Stomach (tissue), 4 donors: ENCODE measurements at regions not wholly inside any gene's neighbourhood (a gene's known extent, or its start where the extent isn't known, plus 50 kb on each side); places are given as distances from the start of the nearest gene placed in this dataset.

Source experiments
- EP300 ChIP-seq: sonication (generic); formaldehyde crosslinking; IDR thresholded peaks from one replicate; pipeline ENCODE4 v1.6.1; 2017; ENCODE audit warnings: antibody characterized with exemption
- POLR2A ChIP-seq, 4 donors: fragments of 450-650 bp; IDR thresholded peaks; one replicate each; pipeline ENCODE4 v1.6.1; 2016; ENCODE audit warnings: antibody characterized with exemption in 4 of 4, control low read depth in 2 of 4, mild to moderate bottlenecking in 1 of 4, moderate library complexity in 1 of 4
- TF ChIP-seq, protein P1 (sequence below), 7 experiments: fragments of 450-650 bp in 4 of 7; fragments of 200-600 bp in 3 of 7; sonication (generic) in 3 of 7; IDR thresholded peaks; one replicate each; pipeline ENCODE4 v1.5.1; 2016 to 2019; ENCODE audit warnings: antibody characterized with exemption in 7 of 7, control low read depth in 2 of 7, mild to moderate bottlenecking in 1 of 7

DNA sequence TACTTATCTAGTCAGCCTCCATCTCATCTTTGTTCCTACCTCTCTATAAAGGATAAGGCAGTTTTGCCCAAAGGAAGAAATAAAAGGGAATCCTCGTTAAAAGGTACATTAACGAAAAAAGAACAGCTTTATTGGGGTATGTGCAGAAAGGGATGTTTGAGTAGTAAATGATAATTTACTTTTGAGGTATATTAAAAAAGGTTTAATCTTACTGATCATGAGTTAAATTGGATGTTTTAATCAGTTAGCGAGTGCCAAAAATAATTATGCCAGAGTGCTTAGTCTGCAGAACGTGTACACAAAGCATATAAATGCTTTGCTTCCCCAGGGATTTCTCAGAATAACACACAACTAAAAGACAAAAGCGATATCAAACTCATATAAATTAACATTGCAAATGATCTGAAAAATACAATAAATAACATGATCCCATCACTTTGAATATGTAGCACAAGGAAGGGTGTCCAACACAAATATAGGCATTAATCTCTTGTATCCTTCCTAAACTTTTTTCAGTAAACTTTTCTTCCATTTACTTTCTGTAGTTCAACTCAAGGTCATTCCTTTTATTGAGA, 865.0 kb downstream of the NR2F1-AS1 start:
- TF ChIP-seq POLR2A (IDR thresholded peaks at IDR 0.05) (no peak), EP300 (no peak)
- TF ChIP-seq, protein P1, sequence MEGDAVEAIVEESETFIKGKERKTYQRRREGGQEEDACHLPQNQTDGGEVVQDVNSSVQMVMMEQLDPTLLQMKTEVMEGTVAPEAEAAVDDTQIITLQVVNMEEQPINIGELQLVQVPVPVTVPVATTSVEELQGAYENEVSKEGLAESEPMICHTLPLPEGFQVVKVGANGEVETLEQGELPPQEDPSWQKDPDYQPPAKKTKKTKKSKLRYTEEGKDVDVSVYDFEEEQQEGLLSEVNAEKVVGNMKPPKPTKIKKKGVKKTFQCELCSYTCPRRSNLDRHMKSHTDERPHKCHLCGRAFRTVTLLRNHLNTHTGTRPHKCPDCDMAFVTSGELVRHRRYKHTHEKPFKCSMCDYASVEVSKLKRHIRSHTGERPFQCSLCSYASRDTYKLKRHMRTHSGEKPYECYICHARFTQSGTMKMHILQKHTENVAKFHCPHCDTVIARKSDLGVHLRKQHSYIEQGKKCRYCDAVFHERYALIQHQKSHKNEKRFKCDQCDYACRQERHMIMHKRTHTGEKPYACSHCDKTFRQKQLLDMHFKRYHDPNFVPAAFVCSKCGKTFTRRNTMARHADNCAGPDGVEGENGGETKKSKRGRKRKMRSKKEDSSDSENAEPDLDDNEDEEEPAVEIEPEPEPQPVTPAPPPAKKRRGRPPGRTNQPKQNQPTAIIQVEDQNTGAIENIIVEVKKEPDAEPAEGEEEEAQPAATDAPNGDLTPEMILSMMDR (IDR thresholded peaks at IDR 0.05) = no peak
